ENCODE measurements at regions not wholly inside any gene's neighbourhood (a gene's known extent, or its start where the extent isn't known, plus 50 kb on each side); places are given as distances from the start of the nearest gene placed in this dataset.
"Not testable (repeated sequence)": the region's sequence is repeated elsewhere in the genome, so short reads cannot be mapped to it uniquely, and the experiment has no call there.

DNA sequence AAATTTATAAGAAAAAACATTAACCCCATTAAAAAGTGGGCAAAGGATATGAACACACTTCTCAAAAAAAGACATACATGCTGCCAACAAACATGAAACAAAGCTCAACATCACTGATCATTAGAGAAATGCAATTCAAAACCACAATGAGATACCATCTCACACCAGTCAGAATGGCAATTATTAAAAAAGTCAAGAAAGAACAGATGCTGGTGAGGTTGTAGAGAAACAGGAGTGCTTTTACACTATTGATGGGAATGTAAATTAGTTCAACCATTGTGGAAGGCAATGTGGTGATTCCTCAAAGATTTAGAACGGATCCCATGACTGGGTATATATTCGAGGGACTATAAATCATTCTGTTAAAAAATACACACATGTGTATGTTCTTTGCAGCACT lies 1665.5 kb downstream of the BRINP3 start:
- not testable (repeated sequence) for TF ChIP-seq EP300 (conservative IDR thresholded peaks at IDR 0.05; ENCODE audit: poor library complexity, severe bottlenecking); REST (IDR thresholded peaks at IDR 0.05; ENCODE audit: borderline replicate concordance); EZH2 (IDR thresholded peaks at IDR 0.05; ENCODE audit: borderline replicate concordance, insufficient read depth, low read length, poor library complexity, severe bottlenecking); MXI1 (conservative IDR thresholded peaks at IDR 0.05; ENCODE audit: poor library complexity, severe bottlenecking); CTCF (IDR thresholded peaks at IDR 0.05; ENCODE audit: poor library complexity, severe bottlenecking)
